GM23338 (cell line): ENCODE measurements at regions not wholly inside any gene's neighbourhood (a gene's known extent, or its start where the extent isn't known, plus 50 kb on each side); places are given as distances from the start of the nearest gene placed in this dataset.

Source experiments
- ATAC-seq: fragments of 200-7000 bp; cut with Tn5 transposase; 3 replicates; pipeline ENCODE4 v1.9.1; 2020
- DNase-seq: peaks from one replicate; pipeline ENCODE4 v3.0.0-alpha.2; 2015; ENCODE audit warnings: low spot score
- H2AFZ ChIP-seq: fragments of 200-600 bp; sonication (generic); 2 replicates; pipeline ENCODE4 v1.8.0; 2016; ENCODE audit warnings: antibody characterized with exemption, mild to moderate bottlenecking, moderate library complexity
- H3F3A ChIP-seq: fragments of 200-600 bp; sonication (generic); replicated peaks from 2 replicates; pipeline ENCODE4 v1.8.0; 2017; ENCODE audit warnings: antibody characterized with exemption, mixed run types, low read depth
- H3K27ac ChIP-seq: fragments of 200-600 bp; sonication (generic); 2 replicates; pipeline ENCODE4 v1.6.1; 2016; ENCODE audit warnings: low read depth
- H3K27me3 ChIP-seq: fragments of 200-600 bp; sonication (generic); 2 replicates; pipeline ENCODE4 v1.8.0; 2016; ENCODE audit warnings: mild to moderate bottlenecking, mixed run types, moderate library complexity; ENCODE audit not compliant: insufficient read depth
- H3K36me3 ChIP-seq: fragments of 200-600 bp; sonication (generic); 2 replicates; pipeline ENCODE4 v1.8.0; 2016; ENCODE audit warnings: mild to moderate bottlenecking; ENCODE audit not compliant: insufficient read depth
- H3K4me1 ChIP-seq: fragments of 200-600 bp; sonication (generic); 2 replicates; pipeline ENCODE4 v1.8.0; 2016; ENCODE audit warnings: mild to moderate bottlenecking, moderate library complexity; ENCODE audit not compliant: insufficient read depth
- H3K4me2 ChIP-seq: fragments of 200-600 bp; sonication (generic); 2 replicates; pipeline ENCODE4 v1.7.1; 2017; ENCODE audit warnings: mixed run types
- H3K4me3 ChIP-seq: fragments of 200-600 bp; sonication (generic); 2 replicates; pipeline ENCODE4 v1.6.1; 2016; ENCODE audit warnings: mixed run types
- H3K79me2 ChIP-seq: fragments of 200-600 bp; sonication (generic); replicated peaks from 2 replicates; pipeline ENCODE4 v1.8.0; 2017; ENCODE audit warnings: mild to moderate bottlenecking; ENCODE audit not compliant: insufficient read depth
- H3K9me2 ChIP-seq: fragments of 200-600 bp; sonication (generic); 2 replicates; pipeline ENCODE4 v1.8.0; 2017; ENCODE audit not compliant: insufficient read depth
- H4K20me1 ChIP-seq: fragments of 200-600 bp; sonication (generic); replicated peaks from 2 replicates; pipeline ENCODE4 v1.8.0; 2017; ENCODE audit warnings: mild to moderate bottlenecking; ENCODE audit not compliant: insufficient read depth
- H3K27ac Mint-ChIP-seq: 2 replicates; pipeline ENCODE4 v1.8.0; 2020; ENCODE audit warnings: inconsistent platforms, mild to moderate bottlenecking, moderate library complexity, mixed read lengths
- H3K27me3 Mint-ChIP-seq: 3 replicates; pipeline ENCODE4 v1.8.0; 2022; ENCODE audit warnings: low read depth, mild to moderate bottlenecking, moderate library complexity, mixed read lengths, inconsistent platforms; ENCODE audit not compliant: insufficient read depth, poor library complexity
- H3K36me3 Mint-ChIP-seq: 3 replicates; pipeline ENCODE4 v1.8.0; 2021; ENCODE audit warnings: low read depth, mild to moderate bottlenecking, inconsistent platforms, moderate library complexity, mixed read lengths
- H3K4me1 Mint-ChIP-seq: 3 replicates; pipeline ENCODE4 v1.8.0; 2020; ENCODE audit warnings: mild to moderate bottlenecking, inconsistent platforms, mixed read lengths
- H3K4me3 Mint-ChIP-seq: 3 replicates; pipeline ENCODE4 v1.8.0; 2021; ENCODE audit warnings: moderate library complexity, mild to moderate bottlenecking, inconsistent platforms, mixed read lengths
- H3K9me3 Mint-ChIP-seq: 3 replicates; pipeline ENCODE4 v1.8.0; 2020; ENCODE audit warnings: moderate library complexity, mild to moderate bottlenecking, inconsistent platforms, mixed read lengths
- CREB1 ChIP-seq: fragments of 250-450 bp; sonication (Bioruptor Pico); IDR thresholded peaks from 2 replicates; pipeline ENCODE4 v1.5.0; 2020; ENCODE audit warnings: low read depth, mild to moderate bottlenecking, moderate library complexity
- CTCF ChIP-seq, 2 experiments: fragments of 200-600 bp in 1 of 2; sonication (generic) in 1 of 2; conservative IDR thresholded peaks; 2 replicates each; pipeline versions ENCODE4 v1.5.1 to v1.6.1; 2016 to 2017; ENCODE audit warnings: antibody characterized with exemption in 2 of 2, low read depth in 2 of 2, mild to moderate bottlenecking in 2 of 2, moderate library complexity in 1 of 2
- EZH2 ChIP-seq: fragments of 200-600 bp; sonication (generic); IDR thresholded peaks from one replicate; pipeline ENCODE4 v1.8.0; 2017; ENCODE audit warnings: antibody characterized with exemption, mild to moderate bottlenecking, low read depth; ENCODE audit not compliant: unreplicated experiment
- EZH2phosphoT487 ChIP-seq: fragments of 200-600 bp; sonication (generic); IDR thresholded peaks from one replicate; pipeline ENCODE4 v1.8.1; 2018; ENCODE audit warnings: antibody characterized with exemption; ENCODE audit not compliant: unreplicated experiment
- JUNB ChIP-seq: IDR thresholded peaks from one replicate; pipeline ENCODE4 v1.6.1; 2016; ENCODE audit warnings: antibody characterized with exemption; ENCODE audit not compliant: unreplicated experiment
- NANOG ChIP-seq: IDR thresholded peaks from 2 replicates; pipeline ENCODE4 v1.6.1; 2016; ENCODE audit warnings: antibody characterized with exemption, borderline replicate concordance
- POLR2AphosphoS5 ChIP-seq: IDR thresholded peaks from 2 replicates; pipeline ENCODE4 v1.6.1; 2016; ENCODE audit warnings: antibody characterized with exemption, low read depth
- REST ChIP-seq: IDR thresholded peaks from one replicate; pipeline ENCODE4 v1.6.1; 2018; ENCODE audit warnings: antibody characterized with exemption; ENCODE audit not compliant: unreplicated experiment
- STAT1 ChIP-seq: IDR thresholded peaks from one replicate; pipeline ENCODE4 v1.6.1; 2016; ENCODE audit warnings: antibody characterized with exemption; ENCODE audit not compliant: unreplicated experiment
- ZNF114 ChIP-seq: fragments of 250-450 bp; sonication (Bioruptor Pico); IDR thresholded peaks from 2 replicates; pipeline ENCODE4 v1.5.0; 2020; ENCODE audit warnings: mild to moderate bottlenecking, moderate library complexity
- ZNF331 ChIP-seq: fragments of 250-450 bp; sonication (Bioruptor Pico); IDR thresholded peaks from 2 replicates; pipeline ENCODE4 v1.5.0; 2020; ENCODE audit warnings: low read depth, mild to moderate bottlenecking, moderate library complexity
- ZNF462 ChIP-seq: fragments of 250-450 bp; sonication (Bioruptor Pico); IDR thresholded peaks from 2 replicates; pipeline ENCODE4 v1.5.0; 2020; ENCODE audit warnings: mild to moderate bottlenecking, moderate library complexity
- TF ChIP-seq, protein P1 (sequence below): IDR thresholded peaks from 2 replicates; pipeline ENCODE4 v1.6.1; 2016; ENCODE audit warnings: antibody characterized with exemption

DNA sequence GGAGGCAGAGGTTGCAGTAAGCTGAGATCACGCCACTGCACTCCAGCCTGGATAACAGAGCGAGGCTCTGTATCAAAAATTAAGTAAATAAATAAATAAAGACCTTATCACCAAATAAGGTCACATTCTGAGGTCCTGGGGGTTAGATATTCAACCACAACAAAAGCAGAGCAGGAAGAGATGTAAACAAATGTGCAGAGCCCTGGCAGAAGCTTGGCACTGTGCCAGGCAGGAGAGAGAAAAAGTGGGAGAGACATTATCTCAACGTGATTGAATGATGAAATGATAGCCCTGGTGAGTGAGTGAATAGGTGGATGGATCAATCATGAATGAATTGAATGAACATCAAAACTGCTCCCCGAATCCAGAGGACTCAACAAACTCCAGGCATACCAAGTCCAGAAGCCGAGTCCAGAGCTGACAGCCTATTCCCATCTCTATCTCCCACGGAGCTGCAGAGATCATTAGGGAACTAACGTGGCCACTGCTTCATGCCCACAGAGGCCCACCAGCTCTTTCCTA lies 150.7 kb downstream of the TOMM20 start:
- Histone ChIP-seq H3K27ac (no peak overlapping the region), H3F3A (no peaks in the 10 kb centered on the region), H3K27me3 (no peaks in the 10 kb centered on the region), H3K4me1 (peaks cover 7% of the 10 kb centered on the region; the same call in 1 of the 2 replicates), H3K4me3 (no peak overlapping the region), H3K9me2 (0 out of 2 replicates have a peak, but pooled peaks cover 1% of the 10 kb centered on the region), H4K20me1 (no peaks in the 10 kb centered on the region), H3K4me2 (no peak overlapping the region), H3K79me2 (no peaks in the 10 kb centered on the region), H2AFZ (no peak overlapping the region), H3K36me3 (no peaks in the 10 kb centered on the region)
- Mint-ChIP-seq H3K4me1 (peaks cover 17% of the 10 kb centered on the region), H3K9me3 (no peaks in the 10 kb centered on the region), H3K27me3 (peaks cover 5% of the 10 kb centered on the region), H3K27ac (no peak overlapping the region), H3K4me3 (no peak overlapping the region), H3K36me3 (no peaks in the 10 kb centered on the region)
- ATAC-seq, result no peak
- no peak for DNase-seq
- TF ChIP-seq JUNB, result no peak
- TF ChIP-seq ZNF331 (CRISPR knock-in tag), result no peak
- TF ChIP-seq STAT1, result no peak
- TF ChIP-seq CREB1 (CRISPR knock-in tag), result no peak
- TF ChIP-seq EZH2phosphoT487, result no peak
- no peak for TF ChIP-seq NANOG
- TF ChIP-seq, protein P1, sequence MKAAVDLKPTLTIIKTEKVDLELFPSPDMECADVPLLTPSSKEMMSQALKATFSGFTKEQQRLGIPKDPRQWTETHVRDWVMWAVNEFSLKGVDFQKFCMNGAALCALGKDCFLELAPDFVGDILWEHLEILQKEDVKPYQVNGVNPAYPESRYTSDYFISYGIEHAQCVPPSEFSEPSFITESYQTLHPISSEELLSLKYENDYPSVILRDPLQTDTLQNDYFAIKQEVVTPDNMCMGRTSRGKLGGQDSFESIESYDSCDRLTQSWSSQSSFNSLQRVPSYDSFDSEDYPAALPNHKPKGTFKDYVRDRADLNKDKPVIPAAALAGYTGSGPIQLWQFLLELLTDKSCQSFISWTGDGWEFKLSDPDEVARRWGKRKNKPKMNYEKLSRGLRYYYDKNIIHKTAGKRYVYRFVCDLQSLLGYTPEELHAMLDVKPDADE, result no peak
- no peak for TF ChIP-seq POLR2AphosphoS5
- TF ChIP-seq ZNF114 (CRISPR knock-in tag), result no peak
- no peak for TF ChIP-seq REST
- TF ChIP-seq ZNF462 (CRISPR knock-in tag), result no peak
- TF ChIP-seq EZH2, result no peak
- no peak for TF ChIP-seq CTCF (conservative IDR thresholded peaks at IDR 0.05; ENCODE audit: low read depth in 2 of 2)
